Chondrocyte (in vitro differentiated cells): ENCODE measurements at regions not wholly inside any gene's neighbourhood (a gene's known extent, or its start where the extent isn't known, plus 50 kb on each side); places are given as distances from the start of the nearest gene placed in this dataset.

ENCODE experiments used
- DNase-seq: peaks from one replicate; pipeline ENCODE4 v3.0.0; 2021; ENCODE audit warnings: mixed read lengths, low spot score
- H3K27ac Mint-ChIP-seq: one replicate; pipeline ENCODE4 v1.8.0; 2021; ENCODE audit warnings: mild to moderate bottlenecking, moderate library complexity, mixed read lengths; ENCODE audit not compliant: unreplicated experiment
- H3K27me3 Mint-ChIP-seq: 2 replicates; pipeline ENCODE4 v1.8.0; 2021; ENCODE audit warnings: low read depth, mixed read lengths
- H3K36me3 Mint-ChIP-seq: 2 replicates; pipeline ENCODE4 v1.8.0; 2021; ENCODE audit warnings: low read depth, mixed read lengths
- H3K4me1 Mint-ChIP-seq: 2 replicates; pipeline ENCODE4 v1.8.0; 2021; ENCODE audit warnings: low read depth, mild to moderate bottlenecking, mixed read lengths
- H3K4me3 Mint-ChIP-seq: one replicate; pipeline ENCODE4 v1.8.0; 2021; ENCODE audit warnings: mild to moderate bottlenecking, moderate library complexity, mixed read lengths; ENCODE audit not compliant: unreplicated experiment
- H3K9me3 Mint-ChIP-seq: 2 replicates; pipeline ENCODE4 v1.8.0; 2021; ENCODE audit warnings: low read depth, mixed read lengths
- TF ChIP-seq, protein P1 (sequence below): fragments of 200-600 bp; sonication (generic); IDR thresholded peaks from 2 replicates; pipeline ENCODE4 v1.5.0; 2021; ENCODE audit warnings: antibody characterized with exemption, mild to moderate bottlenecking, moderate library complexity

DNA sequence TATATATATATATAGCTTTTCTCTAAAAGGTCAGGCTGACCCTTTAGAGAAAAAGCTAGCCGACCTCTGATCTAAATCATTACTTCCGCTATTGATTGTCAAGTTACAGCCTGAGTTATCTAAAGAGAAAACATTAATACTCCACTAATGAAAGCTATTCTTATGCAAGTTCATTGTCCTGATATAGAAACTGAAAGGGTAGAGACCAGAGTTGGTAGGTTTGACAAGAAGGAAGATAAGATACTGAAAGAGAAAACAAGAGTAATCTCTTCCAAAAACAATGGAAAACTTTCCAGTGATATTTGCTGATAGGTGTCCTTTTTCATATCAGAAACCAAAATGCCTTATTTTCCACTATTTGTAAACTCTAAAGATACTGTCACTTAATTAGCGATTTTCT is 62.8 kb upstream of the SLC39A10 start:
- no peaks in the 10 kb centered on the region for H3K27me3 Mint-ChIP-seq
- H3K4me3 Mint-ChIP-seq = no peak overlapping the region
- H3K36me3 Mint-ChIP-seq = no peaks in the 10 kb centered on the region
- H3K27ac Mint-ChIP-seq = no peak overlapping the region
- DNase-seq = no peak
- H3K4me1 Mint-ChIP-seq = no peaks in the 10 kb centered on the region
- H3K9me3 Mint-ChIP-seq = no peaks in the 10 kb centered on the region
- TF ChIP-seq, protein P1, sequence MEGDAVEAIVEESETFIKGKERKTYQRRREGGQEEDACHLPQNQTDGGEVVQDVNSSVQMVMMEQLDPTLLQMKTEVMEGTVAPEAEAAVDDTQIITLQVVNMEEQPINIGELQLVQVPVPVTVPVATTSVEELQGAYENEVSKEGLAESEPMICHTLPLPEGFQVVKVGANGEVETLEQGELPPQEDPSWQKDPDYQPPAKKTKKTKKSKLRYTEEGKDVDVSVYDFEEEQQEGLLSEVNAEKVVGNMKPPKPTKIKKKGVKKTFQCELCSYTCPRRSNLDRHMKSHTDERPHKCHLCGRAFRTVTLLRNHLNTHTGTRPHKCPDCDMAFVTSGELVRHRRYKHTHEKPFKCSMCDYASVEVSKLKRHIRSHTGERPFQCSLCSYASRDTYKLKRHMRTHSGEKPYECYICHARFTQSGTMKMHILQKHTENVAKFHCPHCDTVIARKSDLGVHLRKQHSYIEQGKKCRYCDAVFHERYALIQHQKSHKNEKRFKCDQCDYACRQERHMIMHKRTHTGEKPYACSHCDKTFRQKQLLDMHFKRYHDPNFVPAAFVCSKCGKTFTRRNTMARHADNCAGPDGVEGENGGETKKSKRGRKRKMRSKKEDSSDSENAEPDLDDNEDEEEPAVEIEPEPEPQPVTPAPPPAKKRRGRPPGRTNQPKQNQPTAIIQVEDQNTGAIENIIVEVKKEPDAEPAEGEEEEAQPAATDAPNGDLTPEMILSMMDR = no peak

DNA sequence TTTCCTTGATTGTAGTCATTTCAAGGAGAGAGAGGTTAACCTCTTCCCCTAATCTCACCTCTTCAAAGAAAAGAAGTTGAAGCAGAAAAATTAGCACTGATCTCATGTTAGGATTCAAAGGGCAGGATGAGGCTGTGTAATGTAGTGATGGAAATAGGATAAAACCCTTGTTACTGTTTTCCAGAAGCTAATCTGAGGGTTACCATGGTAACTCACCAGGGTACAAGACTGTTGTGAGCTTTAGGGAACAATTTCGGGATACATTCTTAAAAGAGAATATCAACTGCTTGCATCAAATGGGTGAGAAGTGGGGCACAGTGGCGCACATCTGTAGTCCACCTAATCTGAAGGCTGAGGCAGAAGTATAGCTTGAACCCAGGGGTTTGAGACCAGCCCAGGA is 64.9 kb upstream of the SLC39A10 start:
- Mint-ChIP-seq H3K4me3 (no peak overlapping the region), H3K4me1 (no peaks in the 10 kb centered on the region), H3K9me3 (no peaks in the 10 kb centered on the region), H3K27ac (no peak overlapping the region), H3K36me3 (no peaks in the 10 kb centered on the region), H3K27me3 (no peaks in the 10 kb centered on the region)
- TF ChIP-seq, protein P1 = no peak
- DNase-seq = no peak

DNA sequence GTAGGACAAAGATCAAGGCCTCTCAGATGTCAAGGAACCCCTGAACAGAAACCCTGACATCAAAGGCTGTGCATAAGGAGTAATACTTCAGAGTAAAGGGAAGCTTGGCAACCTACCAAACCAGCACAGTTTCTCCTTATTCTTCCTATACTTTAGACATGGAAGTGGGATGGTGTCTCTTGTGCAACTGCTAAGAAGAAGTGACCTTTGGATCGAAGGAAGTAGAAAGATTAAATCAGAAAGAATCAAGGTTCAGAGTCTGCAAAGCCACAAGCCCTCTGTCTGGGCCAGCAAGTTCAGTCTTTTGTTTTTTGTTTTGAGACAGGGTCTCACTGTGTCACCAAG is 66.2 kb upstream of the SLC39A10 start:
- H3K9me3 Mint-ChIP-seq = no peaks in the 10 kb centered on the region
- TF ChIP-seq, protein P1 = no peak
- no peak for DNase-seq
- H3K4me3 Mint-ChIP-seq = no peak overlapping the region
- H3K27me3 Mint-ChIP-seq = no peaks in the 10 kb centered on the region
- no peaks in the 10 kb centered on the region for H3K36me3 Mint-ChIP-seq
- no peaks in the 10 kb centered on the region for H3K4me1 Mint-ChIP-seq
- H3K27ac Mint-ChIP-seq = no peak overlapping the region

DNA sequence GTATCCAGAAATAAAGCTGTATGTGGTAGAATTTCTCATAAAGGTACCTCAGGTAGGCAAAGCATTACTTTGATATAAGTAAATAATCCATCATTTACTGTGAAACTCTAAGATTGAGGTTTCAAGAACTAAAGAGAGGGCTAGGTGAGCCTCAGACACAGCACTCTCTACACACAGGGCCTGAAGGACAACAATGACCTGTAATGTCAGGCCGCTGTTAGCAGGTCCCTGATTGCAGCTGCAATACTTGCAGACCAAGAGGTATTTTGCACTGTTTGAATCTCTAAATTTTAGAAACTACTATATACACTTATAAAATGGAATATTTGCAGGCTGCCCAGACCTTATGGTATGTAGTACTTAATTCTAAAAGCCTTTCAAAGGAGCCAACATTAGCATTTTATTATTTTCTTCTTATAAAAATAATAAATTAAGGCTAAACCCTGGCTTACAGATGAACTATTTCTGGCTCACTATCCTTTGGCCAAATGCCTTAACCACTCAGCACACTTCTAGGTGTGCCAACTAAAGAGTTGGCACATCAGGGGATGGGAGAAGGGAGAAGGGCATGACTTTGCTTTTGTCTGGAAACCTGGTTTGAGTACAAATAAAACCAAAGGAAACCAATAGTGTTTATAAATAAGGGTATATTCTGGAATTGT is 66.7 kb upstream of the SLC39A10 start:
- Mint-ChIP-seq H3K4me3 (no peak overlapping the region), H3K27me3 (no peaks in the 10 kb centered on the region), H3K4me1 (no peaks in the 10 kb centered on the region), H3K9me3 (no peaks in the 10 kb centered on the region), H3K36me3 (no peaks in the 10 kb centered on the region), H3K27ac (no peak overlapping the region)
- TF ChIP-seq, protein P1 = no peak
- no peak for DNase-seq

DNA sequence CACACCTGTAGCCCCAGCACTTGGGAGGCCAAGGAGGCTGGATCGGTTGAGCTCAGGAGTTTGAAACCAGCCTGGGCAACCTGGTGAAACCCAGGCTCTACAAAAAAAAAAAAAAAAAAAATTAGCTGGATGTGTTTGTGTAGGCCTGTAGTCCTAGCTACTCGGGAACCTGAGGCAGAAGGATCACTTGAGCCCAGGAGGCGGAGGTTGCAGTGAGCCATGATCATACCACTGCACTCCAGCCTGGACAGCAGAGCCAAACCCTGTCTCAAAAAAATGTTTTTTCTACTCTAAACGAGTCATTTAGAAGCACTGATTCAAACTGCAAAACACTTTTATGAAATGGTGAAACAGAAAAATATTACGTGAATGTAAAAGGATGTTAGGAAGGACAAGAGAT is 69.1 kb upstream of the SLC39A10 start:
- H3K9me3 Mint-ChIP-seq = no peaks in the 10 kb centered on the region
- no peaks in the 10 kb centered on the region for H3K4me1 Mint-ChIP-seq
- no peaks in the 10 kb centered on the region for H3K36me3 Mint-ChIP-seq
- no peaks in the 10 kb centered on the region for H3K27me3 Mint-ChIP-seq
- H3K27ac Mint-ChIP-seq = no peak overlapping the region
- TF ChIP-seq, protein P1 = no peak
- no peak for DNase-seq
- no peak overlapping the region for H3K4me3 Mint-ChIP-seq
